HG03439 (cell line): ENCODE measurements at regions not wholly inside any gene's neighbourhood (a gene's known extent, or its start where the extent isn't known, plus 50 kb on each side); places are given as distances from the start of the nearest gene placed in this dataset.
A peak's percentile ranks its signal among the peaks of the same experiment; 100 is the strongest.

Source experiments
- ATAC-seq: cut with Tn5 transposase; IDR thresholded peaks from one replicate; pipeline ENCODE4 v1.9.1; 2021; ENCODE audit warnings: mild to moderate bottlenecking, moderate library complexity; ENCODE audit not compliant: unreplicated experiment

- no peak for ATAC-seq
Observed at GRCh38 chr4:35879479-35879878, 364.8 kb downstream of the ARAP2 start.

- no peak for ATAC-seq
Observed at GRCh38 chr4:35883108-35883507, 361.2 kb downstream of the ARAP2 start.

- no peak for ATAC-seq
Observed at GRCh38 chr4:35884714-35885480, 359.4 kb downstream of the ARAP2 start.

- no peak for ATAC-seq
Observed at GRCh38 chr4:35897808-35898207, 346.5 kb downstream of the ARAP2 start.

GRCh38 chr4:35900286-35901243 is 343.7 kb downstream of the ARAP2 start:
- no peak for ATAC-seq

- peak; percentile 58 for ATAC-seq
Observed at GRCh38 chr4:35912174-35912573, 332.1 kb downstream of the ARAP2 start.

- no peak for ATAC-seq
Observed at GRCh38 chr4:35918491-35918977, 325.8 kb downstream of the ARAP2 start.

GRCh38 chr4:35925806-35926205 is 318.5 kb downstream of the ARAP2 start:
- no peak for ATAC-seq

GRCh38 chr4:35926788-35927187 is 317.5 kb downstream of the ARAP2 start:
- ATAC-seq: no peak

GRCh38 chr4:35933901-35934300 is 310.4 kb downstream of the ARAP2 start:
- ATAC-seq: no peak

- ATAC-seq: no peak
Observed at GRCh38 chr4:35934320-35934981, 309.9 kb downstream of the ARAP2 start.

- no peak for ATAC-seq
Observed at GRCh38 chr4:35938936-35939335, 305.4 kb downstream of the ARAP2 start.

GRCh38 chr4:35939751-35940150 is 304.6 kb downstream of the ARAP2 start:
- no peak for ATAC-seq

- ATAC-seq: no peak
Observed at GRCh38 chr4:35942092-35942491, 302.2 kb downstream of the ARAP2 start.

GRCh38 chr4:35943606-35944005 is 300.7 kb downstream of the ARAP2 start:
- no peak for ATAC-seq

- ATAC-seq: no peak
Observed at GRCh38 chr4:35948171-35948570, 296.1 kb downstream of the ARAP2 start.

GRCh38 chr4:35950442-35950841 is 293.9 kb downstream of the ARAP2 start:
- ATAC-seq: no peak

GRCh38 chr4:35952751-35953150 is 291.6 kb downstream of the ARAP2 start:
- no peak for ATAC-seq

- ATAC-seq: no peak
Observed at GRCh38 chr4:35963383-35963782, 280.9 kb downstream of the ARAP2 start.

GRCh38 chr4:35963974-35964515 is 280.3 kb downstream of the ARAP2 start:
- no peak for ATAC-seq

- no peak for ATAC-seq
Observed at GRCh38 chr4:35965300-35965699, 279.0 kb downstream of the ARAP2 start.
